Choroid plexus epithelial cell (primary cell): ENCODE measurements at regions not wholly inside any gene's neighbourhood (a gene's known extent, or its start where the extent isn't known, plus 50 kb on each side); places are given as distances from the start of the nearest gene placed in this dataset.
A peak's percentile ranks its signal among the peaks of the same experiment; 100 is the strongest.

Experiments used
- DNase-seq: peaks from one replicate; pipeline ENCODE4 v3.0.0-alpha.2; 2010; ENCODE audit warnings: low read depth
- H3K4me3 ChIP-seq: 2 replicates; pipeline ENCODE4 v1.5.1; 2011; ENCODE audit warnings: low read depth, mild to moderate bottlenecking, control low read depth, low read length, moderate library complexity
- CTCF ChIP-seq: conservative IDR thresholded peaks from 2 replicates; pipeline ENCODE4 v1.5.1; 2011; ENCODE audit warnings: low read depth, mild to moderate bottlenecking, control low read depth, inconsistent platforms, low read length, moderate library complexity

GRCh38 chr1:99152132-99152531, 112.2 kb upstream of the PLPPR4 start:
- H3K4me3 ChIP-seq: no peak overlapping the region
- DNase-seq: no peak
- no peak for TF ChIP-seq CTCF

GRCh38 chr1:99163671-99164070, 100.6 kb upstream of the PLPPR4 start:
- TF ChIP-seq CTCF: no peak
- H3K4me3 ChIP-seq: no peak overlapping the region
- DNase-seq: no peak

GRCh38 chr1:99170516-99170915, 93.8 kb upstream of the PLPPR4 start:
- H3K4me3 ChIP-seq: no peak overlapping the region
- TF ChIP-seq CTCF: no peak
- DNase-seq: peak; percentile 21

GRCh38 chr1:99171184-99171813, 93.0 kb upstream of the PLPPR4 start:
- H3K4me3 ChIP-seq: no peak overlapping the region
- no peak for DNase-seq
- no peak for TF ChIP-seq CTCF

GRCh38 chr1:99173282-99173681, 91.0 kb upstream of the PLPPR4 start:
- DNase-seq: no peak
- no peak for TF ChIP-seq CTCF

GRCh38 chr1:99173900-99174299, 90.4 kb upstream of the PLPPR4 start:
- no peak overlapping the region for H3K4me3 ChIP-seq
- no peak for DNase-seq
- TF ChIP-seq CTCF: no peak

More at GRCh38 chr1:99173282-99173681, 91.0 kb upstream of the PLPPR4 start:
- H3K4me3 ChIP-seq: no peak overlapping the region

- no peak overlapping the region for H3K4me3 ChIP-seq
- peak; percentile 1 for DNase-seq
- no peak for TF ChIP-seq CTCF
These were observed 87.5 kb upstream of the PLPPR4 start for GRCh38 chr1:99176753-99177152.
